HEK293T (cell line): ENCODE measurements at regions not wholly inside any gene's neighbourhood (a gene's known extent, or its start where the extent isn't known, plus 50 kb on each side); places are given as distances from the start of the nearest gene placed in this dataset.

ENCODE experiments used
- ELF4 ChIP-seq: fragments of 450-650 bp; IDR thresholded peaks from 2 replicates; pipeline ENCODE4 v1.6.1; 2017; ENCODE audit warnings: antibody characterized with exemption
- SP1 ChIP-seq: fragments of 450-650 bp; IDR thresholded peaks from 2 replicates; pipeline ENCODE4 v1.6.1; 2017
- SUZ12 ChIP-seq: fragments of 450-650 bp; IDR thresholded peaks from 2 replicates; pipeline ENCODE4 v1.6.1; 2016; ENCODE audit warnings: mild to moderate bottlenecking
- TARDBP ChIP-seq: fragments of 450-650 bp; IDR thresholded peaks from 2 replicates; pipeline ENCODE4 v1.6.1; 2016

DNA sequence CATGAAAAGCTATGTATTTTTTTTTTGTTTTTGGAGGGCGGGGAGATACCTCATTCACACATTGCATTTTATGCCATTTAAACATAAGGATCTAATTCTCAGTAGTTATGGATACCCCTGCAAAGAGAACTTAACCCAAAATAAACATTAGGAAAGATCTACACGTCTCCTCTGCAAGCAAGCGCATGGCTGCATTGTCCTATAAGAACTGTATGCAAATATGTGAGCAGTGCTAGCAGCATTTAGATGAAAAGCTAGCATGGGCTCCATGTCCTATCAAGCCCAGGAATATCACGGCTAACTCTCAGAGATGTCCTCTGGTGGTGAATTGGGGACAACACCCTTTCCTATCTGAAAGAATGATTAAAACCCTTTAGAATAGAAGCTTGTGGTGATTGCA, 292.8 kb downstream of the MEX3B start:
- TF ChIP-seq SUZ12, result no peak
- no peak for TF ChIP-seq SP1
- no peak for TF ChIP-seq ELF4
- no peak for TF ChIP-seq TARDBP
